HG02884 (cell line): ENCODE measurements at regions not wholly inside any gene's neighbourhood (a gene's known extent, or its start where the extent isn't known, plus 50 kb on each side); places are given as distances from the start of the nearest gene placed in this dataset.
"Not testable (repeated sequence)": the region's sequence is repeated elsewhere in the genome, so short reads cannot be mapped to it uniquely, and the experiment has no call there.

Experiments
- ATAC-seq: cut with Tn5 transposase; IDR thresholded peaks from one replicate; pipeline ENCODE4 v1.9.1; 2021; ENCODE audit warnings: mild to moderate bottlenecking, moderate library complexity; ENCODE audit not compliant: unreplicated experiment

GRCh38 chr13:67437244-67437643 is 207.1 kb upstream of the PCDH9 start:
- no peak for ATAC-seq

GRCh38 chr13:67421475-67421874 is 191.3 kb upstream of the PCDH9 start:
- ATAC-seq, result no peak

- peak; percentile 83 for ATAC-seq
Measured at GRCh38 chr13:67416047-67416925, 186.2 kb upstream of the PCDH9 start.

GRCh38 chr13:67410645-67411044 is 180.5 kb upstream of the PCDH9 start:
- no peak for ATAC-seq

- no peak for ATAC-seq
Measured at GRCh38 chr13:67408798-67409197, 178.7 kb upstream of the PCDH9 start.

- no peak for ATAC-seq
Measured at GRCh38 chr13:67402546-67402945, 172.4 kb upstream of the PCDH9 start.

GRCh38 chr13:67395577-67395976 is 165.4 kb upstream of the PCDH9 start:
- ATAC-seq, result no peak

GRCh38 chr13:67392014-67392413 is 161.9 kb upstream of the PCDH9 start:
- no peak for ATAC-seq

- ATAC-seq, result no peak
Measured at GRCh38 chr13:67390462-67391086, 160.4 kb upstream of the PCDH9 start.

- ATAC-seq, result no peak
Measured at GRCh38 chr13:67389171-67389570, 159.0 kb upstream of the PCDH9 start.

- ATAC-seq, result not testable (repeated sequence)
Measured at GRCh38 chr13:67383109-67383757, 153.1 kb upstream of the PCDH9 start.

GRCh38 chr13:67377919-67378318 is 147.8 kb upstream of the PCDH9 start:
- ATAC-seq, result no peak

- ATAC-seq, result no peak
Measured at GRCh38 chr13:67374391-67374790, 144.3 kb upstream of the PCDH9 start.

GRCh38 chr13:67372868-67373464 is 142.8 kb upstream of the PCDH9 start:
- no peak for ATAC-seq

GRCh38 chr13:67369895-67370660 is 139.9 kb upstream of the PCDH9 start:
- no peak for ATAC-seq

- no peak for ATAC-seq
Measured at GRCh38 chr13:67367399-67367798, 137.3 kb upstream of the PCDH9 start.

GRCh38 chr13:67366533-67366932 is 136.4 kb upstream of the PCDH9 start:
- no peak for ATAC-seq

GRCh38 chr13:67355812-67356476 is 125.8 kb upstream of the PCDH9 start:
- ATAC-seq, result no peak

- ATAC-seq, result no peak
Measured at GRCh38 chr13:67353941-67354340, 123.8 kb upstream of the PCDH9 start.

- ATAC-seq, result no peak
Measured at GRCh38 chr13:67353031-67353430, 122.9 kb upstream of the PCDH9 start.
